Activated B cell treated with CpG ODN at 0.5 μM for 24 hours (primary cell): ENCODE measurements at regions not wholly inside any gene's neighbourhood (a gene's known extent, or its start where the extent isn't known, plus 50 kb on each side); places are given as distances from the start of the nearest gene placed in this dataset.
"Not testable (repeated sequence)": the region's sequence is repeated elsewhere in the genome, so short reads cannot be mapped to it uniquely, and the experiment has no call there.

Source experiments
- ATAC-seq: fragments of 200-7000 bp; cut with Tn5 transposase; one replicate; pipeline ENCODE4 v1.10.0; 2021; ENCODE audit warnings: low read depth, mild to moderate bottlenecking, moderate library complexity
- CTCF ChIA-PET: fragments of 350-600 bp; sonication (Branson Sonifier 250); formaldehyde crosslinking; loops from one replicate; lab custom pipeline; 2021; ENCODE audit warnings: antibody characterized with exemption; lab: Charles Lee
- POLR2A ChIA-PET: fragments of 350-600 bp; sonication (Branson Sonifier 250); formaldehyde crosslinking; loops from one replicate; lab custom pipeline; 2021; ENCODE audit warnings: antibody characterized with exemption; lab: Charles Lee
- DNase-seq: peaks from one replicate; pipeline ENCODE4 v3.0.0; 2022
- H3K27ac Mint-ChIP-seq: one replicate; pipeline ENCODE4 v1.8.0; 2020; ENCODE audit warnings: mixed read lengths
- H3K27me3 Mint-ChIP-seq: one replicate; pipeline ENCODE4 v1.8.0; 2021; ENCODE audit warnings: mixed read lengths
- H3K36me3 Mint-ChIP-seq: one replicate; pipeline ENCODE4 v1.8.0; 2021; ENCODE audit warnings: low read depth, mixed read lengths
- H3K4me1 Mint-ChIP-seq: one replicate; pipeline ENCODE4 v1.8.0; 2021; ENCODE audit warnings: mixed read lengths
- H3K4me3 Mint-ChIP-seq: one replicate; pipeline ENCODE4 v1.8.0; 2020; ENCODE audit warnings: mild to moderate bottlenecking, mixed read lengths
- H3K9me3 Mint-ChIP-seq: one replicate; pipeline ENCODE4 v1.8.0; 2020; ENCODE audit warnings: mixed read lengths
- CTCF ChIP-seq: fragments of 200-600 bp; IDR thresholded peaks from one replicate; pipeline ENCODE4 v1.8.0; 2022; ENCODE audit warnings: antibody characterized with exemption, mild to moderate bottlenecking
- intact Hi-C: fragments of 100-400 bp; cut with micrococcal nuclease; formaldehyde crosslinking; loops from one replicate; pipeline ENCODE4 v1.15.1; 2024

- ChIA-PET POLR2A (no interaction called here), CTCF (no interaction called here)
- ATAC-seq: no peak
- DNase-seq: no peak
- no peaks in the 10 kb centered on the region for H3K9me3 Mint-ChIP-seq
- no peak overlapping the region for H3K27ac Mint-ChIP-seq
- no peak for TF ChIP-seq CTCF
- intact Hi-C loops: no loop called here
- H3K4me3 Mint-ChIP-seq: no peak overlapping the region
- H3K27me3 Mint-ChIP-seq: peaks cover 64% of the 10 kb centered on the region
- peaks cover 6% of the 10 kb centered on the region for H3K4me1 Mint-ChIP-seq
- H3K36me3 Mint-ChIP-seq: no peaks in the 10 kb centered on the region
These were observed 118.1 kb upstream of the AFDN start for GRCh38 chr6:167708501-167709094.

GRCh38 chr6:167709196-167709595 is 117.5 kb upstream of the AFDN start:
- Mint-ChIP-seq H3K27ac (no peak overlapping the region), H3K4me3 (no peak overlapping the region), H3K4me1 (peaks cover 6% of the 10 kb centered on the region), H3K9me3 (no peaks in the 10 kb centered on the region), H3K36me3 (no peaks in the 10 kb centered on the region), H3K27me3 (peaks cover 70% of the 10 kb centered on the region)
- intact Hi-C loops: no loop called here
- ChIA-PET POLR2A (no interaction called here), CTCF (no interaction called here)
- ATAC-seq (no peak), DNase-seq (no peak)
- no peak for TF ChIP-seq CTCF

- H3K27me3 Mint-ChIP-seq: peaks cover 73% of the 10 kb centered on the region
- intact Hi-C loops, H3K4me3 Mint-ChIP-seq, H3K27ac Mint-ChIP-seq, H3K9me3 Mint-ChIP-seq, H3K36me3 Mint-ChIP-seq, DNase-seq, CTCF ChIA-PET, POLR2A ChIA-PET, ATAC-seq, H3K4me1 Mint-ChIP-seq: not testable (repeated sequence)
These were observed 116.9 kb upstream of the AFDN start for GRCh38 chr6:167709776-167710336.

GRCh38 chr6:167710363-167710920 is 116.3 kb upstream of the AFDN start:
- Mint-ChIP-seq H3K4me3 (no peak overlapping the region), H3K27me3 (peaks cover 72% of the 10 kb centered on the region), H3K4me1 (peaks cover 6% of the 10 kb centered on the region), H3K9me3 (no peaks in the 10 kb centered on the region), H3K27ac (no peak overlapping the region), H3K36me3 (no peaks in the 10 kb centered on the region)
- ATAC-seq: no peak
- no peak for TF ChIP-seq CTCF
- intact Hi-C loops: no loop called here
- no peak for DNase-seq
- POLR2A ChIA-PET: no interaction called here
- CTCF ChIA-PET: no interaction called here

GRCh38 chr6:167711211-167711610 is 115.5 kb upstream of the AFDN start:
- CTCF ChIA-PET: no interaction called here
- no peak for ATAC-seq
- no peak for DNase-seq

More at GRCh38 chr6:167711211-167711610, 115.5 kb upstream of the AFDN start:
- no peaks in the 10 kb centered on the region for H3K36me3 Mint-ChIP-seq
- no peaks in the 10 kb centered on the region for H3K9me3 Mint-ChIP-seq
- no peak overlapping the region for H3K27ac Mint-ChIP-seq
- TF ChIP-seq CTCF: no peak
- peaks cover 4% of the 10 kb centered on the region for H3K4me1 Mint-ChIP-seq
- H3K4me3 Mint-ChIP-seq: no peak overlapping the region
- H3K27me3 Mint-ChIP-seq: peaks cover 70% of the 10 kb centered on the region
- intact Hi-C loops: no loop called here
- POLR2A ChIA-PET: no interaction called here
